IPS-18c (cell line): ENCODE measurements at regions not wholly inside any gene's neighbourhood (a gene's known extent, or its start where the extent isn't known, plus 50 kb on each side); places are given as distances from the start of the nearest gene placed in this dataset.
"Not testable (repeated sequence)": the region's sequence is repeated elsewhere in the genome, so short reads cannot be mapped to it uniquely, and the experiment has no call there.

ENCODE experiments used
- H3K4me3 ChIP-seq: 2 replicates; pipeline ENCODE4 v1.7.0; 2013; ENCODE audit warnings: low read depth, mild to moderate bottlenecking, low read length, moderate library complexity; ENCODE audit not compliant: insufficient read depth
- H3K9me3 ChIP-seq: one replicate; pipeline ENCODE4 v1.6.1; 2013; ENCODE audit warnings: mild to moderate bottlenecking, low read length, moderate library complexity; ENCODE audit not compliant: control insufficient read depth, insufficient read depth

DNA sequence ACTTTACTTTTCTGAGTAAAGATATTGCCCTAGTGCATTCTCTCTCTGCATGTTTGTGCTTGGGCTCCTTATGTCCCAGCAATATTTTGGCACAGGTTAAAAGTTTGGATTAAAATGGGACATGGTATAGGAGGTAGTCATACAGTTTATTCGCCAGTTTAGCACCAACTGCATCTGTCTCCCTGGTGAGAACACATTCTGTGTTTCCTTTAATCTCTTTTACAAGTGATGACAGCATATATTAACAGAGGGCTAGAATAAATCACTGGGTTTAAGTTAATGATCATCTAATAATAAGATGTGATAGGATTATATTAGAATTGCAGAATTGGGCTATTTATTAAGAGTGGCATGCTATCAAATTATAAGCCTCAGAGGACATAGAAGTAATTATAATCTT, 550.1 kb downstream of the LRRC70 start:
- no peaks in the 10 kb centered on the region for H3K9me3 ChIP-seq
- no peak overlapping the region for H3K4me3 ChIP-seq

DNA sequence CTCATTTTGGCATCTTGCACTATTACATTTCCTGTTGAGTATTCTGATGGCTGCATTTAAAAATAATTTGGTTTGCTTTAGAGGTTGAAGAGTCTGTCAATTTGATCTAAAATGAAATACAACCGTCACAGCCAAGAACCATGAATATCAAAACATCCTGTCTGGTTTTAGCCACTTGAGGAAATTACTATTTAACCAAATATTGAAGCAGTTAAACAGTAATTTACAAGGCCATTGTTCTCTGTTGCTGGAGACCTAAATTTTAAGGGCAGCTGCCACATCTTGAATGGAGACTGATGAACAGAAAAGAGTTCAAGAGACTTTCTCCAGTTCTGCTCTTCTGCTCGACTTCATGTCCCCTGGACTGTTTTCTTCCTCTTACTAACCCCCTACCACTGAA, 549.4 kb downstream of the LRRC70 start:
- H3K9me3 ChIP-seq: no peaks in the 10 kb centered on the region
- H3K4me3 ChIP-seq: no peak overlapping the region

DNA sequence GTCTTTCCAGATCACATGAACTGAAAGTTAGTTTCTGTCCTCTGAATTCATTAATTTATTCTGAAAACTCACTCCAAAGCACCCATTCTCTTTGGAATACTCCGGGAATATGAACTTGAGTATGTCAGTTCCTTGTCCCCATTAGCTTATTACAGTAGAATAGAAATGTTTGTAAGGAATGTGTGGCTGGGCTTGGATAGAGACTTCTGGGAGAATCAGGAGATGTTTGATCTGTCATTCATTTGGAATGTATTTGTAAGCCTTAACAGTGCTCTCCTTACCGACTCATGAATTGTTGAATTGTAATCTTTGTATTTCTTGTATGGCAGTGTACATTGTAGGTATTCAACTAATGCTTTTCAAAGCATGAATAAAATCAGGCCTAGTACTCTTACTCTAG, 548.4 kb downstream of the LRRC70 start:
- Histone ChIP-seq H3K9me3 (no peaks in the 10 kb centered on the region), H3K4me3 (no peak overlapping the region)

DNA sequence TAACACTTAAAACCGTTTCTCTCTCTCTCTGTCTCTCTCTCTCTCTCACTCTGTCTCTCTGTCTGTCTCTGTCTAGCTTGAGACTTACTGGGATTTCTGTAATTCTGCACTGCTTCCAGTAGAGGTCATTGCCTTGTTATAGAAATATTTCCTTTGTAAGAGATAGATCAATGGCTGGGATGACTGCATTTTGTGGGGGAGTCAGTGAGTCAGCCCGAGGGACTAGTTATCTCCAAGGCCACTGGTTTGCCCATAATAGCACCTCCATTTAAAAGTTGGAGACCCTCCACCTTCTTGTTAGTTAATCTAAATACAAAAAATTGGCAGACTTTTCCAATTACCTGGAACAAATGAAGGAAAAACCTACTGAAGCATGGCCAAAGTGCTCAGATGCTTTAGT, 547.2 kb downstream of the LRRC70 start:
- H3K4me3 ChIP-seq: no peak overlapping the region
- H3K9me3 ChIP-seq: no peaks in the 10 kb centered on the region

DNA sequence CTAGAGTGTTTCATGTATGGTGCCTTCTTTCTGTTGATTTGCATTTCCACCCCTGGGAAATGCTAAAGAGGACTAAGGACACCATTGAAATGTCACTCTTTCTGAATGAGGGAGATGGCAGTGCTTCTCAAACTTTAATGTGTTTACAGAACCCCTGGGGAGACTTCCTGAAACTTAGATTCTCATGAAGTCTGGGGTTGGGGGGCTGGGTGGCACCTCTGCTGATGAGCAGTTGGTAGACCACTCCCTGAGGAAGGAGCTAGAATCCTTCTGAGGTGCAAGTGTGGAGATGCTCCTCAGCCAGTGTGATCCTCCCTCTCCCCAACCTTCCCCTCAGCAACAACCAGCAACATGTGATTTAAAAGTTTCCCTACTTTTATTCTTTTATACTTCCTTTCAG, 546.8 kb downstream of the LRRC70 start:
- no peaks in the 10 kb centered on the region for H3K9me3 ChIP-seq

DNA sequence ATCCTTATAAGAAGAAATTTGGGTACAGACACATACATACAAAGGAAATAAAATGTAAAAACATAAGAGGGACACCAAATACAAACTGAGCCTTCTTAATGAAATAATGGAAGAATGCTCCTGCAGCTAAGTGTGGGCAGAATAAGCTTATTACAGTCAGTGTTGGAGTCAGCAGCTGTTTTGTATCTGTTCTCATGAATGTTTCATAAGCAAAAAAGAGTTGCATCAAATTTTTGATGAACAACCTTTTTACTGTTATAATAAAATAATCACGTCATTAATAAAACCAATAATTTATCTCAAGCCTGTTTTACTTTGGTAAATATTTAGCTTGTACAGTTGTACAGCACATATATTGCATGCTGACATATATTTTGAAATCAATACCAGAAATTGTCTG, 545.6 kb downstream of the LRRC70 start:
- H3K4me3 ChIP-seq: no peak overlapping the region
- no peaks in the 10 kb centered on the region for H3K9me3 ChIP-seq

More for the DNA sequence above, 546.8 kb downstream of the LRRC70 start:
- no peak overlapping the region for H3K4me3 ChIP-seq

DNA sequence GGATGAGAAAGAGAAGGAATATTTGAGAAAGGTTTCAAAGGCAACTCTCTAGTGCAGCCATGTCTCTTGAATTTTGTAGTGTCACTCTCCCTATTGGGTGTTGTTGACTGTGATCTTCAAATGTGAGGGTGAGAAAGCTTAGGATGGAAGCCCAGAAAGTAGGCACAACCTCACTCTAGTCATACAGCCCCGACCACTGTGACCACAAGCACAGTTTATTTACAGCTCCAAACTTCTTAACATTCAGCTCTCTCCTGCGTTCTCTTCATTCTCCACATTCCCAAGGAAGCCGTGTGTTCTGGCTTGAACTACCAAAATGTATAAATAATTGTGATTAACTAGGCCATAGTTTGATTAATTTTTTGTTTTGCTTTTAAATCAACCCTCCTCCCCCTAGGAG, 542.9 kb downstream of the LRRC70 start:
- no peaks in the 10 kb centered on the region for H3K9me3 ChIP-seq
- no peak overlapping the region for H3K4me3 ChIP-seq

DNA sequence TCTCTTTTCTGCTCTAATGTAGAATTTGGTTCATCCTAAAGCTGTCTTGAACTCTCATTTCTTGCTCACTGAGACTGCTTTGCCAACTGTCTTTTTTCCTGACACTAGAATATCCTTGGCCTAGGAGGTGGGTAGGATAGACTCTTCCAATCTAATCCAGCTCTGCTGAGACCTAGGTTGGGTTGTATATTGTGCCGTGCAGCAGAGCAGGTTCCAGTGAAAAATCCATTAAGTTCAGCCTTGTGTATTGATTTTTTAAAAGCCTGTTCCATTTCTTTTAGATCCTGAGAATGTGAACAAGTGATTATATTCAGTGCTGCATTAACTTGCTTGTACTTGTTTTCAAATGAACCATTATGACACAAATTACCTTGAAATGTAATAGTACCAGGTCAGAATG, 539.6 kb downstream of the LRRC70 start:
- no peak overlapping the region for H3K4me3 ChIP-seq

DNA sequence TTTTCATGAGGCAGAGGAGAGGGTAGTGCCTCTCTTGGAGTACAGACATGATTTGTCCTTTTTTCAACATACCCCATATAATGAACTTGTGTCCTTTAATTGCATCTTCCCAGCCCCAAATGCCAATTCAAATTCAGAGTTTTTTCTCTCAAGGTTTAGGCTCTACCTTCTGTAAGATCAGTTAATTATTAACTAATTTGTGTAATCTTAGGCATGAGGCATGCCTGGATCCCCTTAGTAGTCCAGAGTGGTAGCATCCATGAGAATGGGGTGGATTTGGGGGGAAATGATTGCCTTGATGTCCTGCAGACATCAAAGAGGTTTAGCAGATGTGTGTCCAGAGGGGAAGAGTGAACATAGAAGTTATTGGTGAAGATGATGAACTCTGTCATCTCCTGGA, 533.3 kb downstream of the LRRC70 start:
- Histone ChIP-seq H3K9me3 (no peaks in the 10 kb centered on the region), H3K4me3 (no peak overlapping the region)

More for the DNA sequence above, 539.6 kb downstream of the LRRC70 start:
- H3K9me3 ChIP-seq: no peaks in the 10 kb centered on the region

DNA sequence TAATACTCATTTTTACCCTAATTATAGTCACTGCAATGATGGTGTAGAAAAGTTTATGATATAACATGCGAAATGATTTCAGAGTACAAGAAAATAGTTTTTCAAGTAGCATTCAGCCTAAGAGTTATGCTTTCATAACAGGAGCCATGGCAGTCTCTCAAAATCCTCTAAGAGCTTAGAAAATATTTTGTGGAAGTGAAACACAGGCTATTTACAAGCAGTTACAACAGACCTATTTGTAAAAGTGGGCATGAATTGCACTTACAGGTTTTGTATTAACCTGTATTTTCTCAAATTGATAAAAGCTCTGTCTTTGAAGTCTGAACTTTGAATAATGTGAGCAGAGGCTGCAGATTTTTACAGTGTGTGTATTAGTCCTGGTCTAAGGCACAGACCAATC, 523.3 kb downstream of the LRRC70 start:
- Histone ChIP-seq H3K9me3 (no peaks in the 10 kb centered on the region), H3K4me3 (no peak overlapping the region)

DNA sequence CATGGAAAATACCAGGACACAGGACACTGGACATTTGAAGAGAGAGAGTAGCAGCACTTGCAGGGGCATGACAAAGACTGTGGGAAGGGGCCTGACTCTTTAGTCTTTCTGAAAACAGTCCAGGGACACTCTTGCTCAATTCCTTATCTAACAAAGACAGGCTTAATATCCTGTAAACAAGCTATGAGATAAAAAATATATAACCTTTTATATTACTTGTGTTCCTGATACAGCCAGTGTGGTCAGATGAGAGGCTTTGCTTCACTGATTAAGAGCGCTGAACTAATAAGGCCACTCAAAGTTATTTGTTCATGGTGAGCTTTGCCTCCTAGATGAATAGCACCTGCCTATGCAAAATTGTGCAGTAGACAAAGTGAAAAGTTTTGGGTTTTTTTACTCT, 518.7 kb downstream of the LRRC70 start:
- Histone ChIP-seq H3K4me3 (no peak overlapping the region), H3K9me3 (no peaks in the 10 kb centered on the region)

DNA sequence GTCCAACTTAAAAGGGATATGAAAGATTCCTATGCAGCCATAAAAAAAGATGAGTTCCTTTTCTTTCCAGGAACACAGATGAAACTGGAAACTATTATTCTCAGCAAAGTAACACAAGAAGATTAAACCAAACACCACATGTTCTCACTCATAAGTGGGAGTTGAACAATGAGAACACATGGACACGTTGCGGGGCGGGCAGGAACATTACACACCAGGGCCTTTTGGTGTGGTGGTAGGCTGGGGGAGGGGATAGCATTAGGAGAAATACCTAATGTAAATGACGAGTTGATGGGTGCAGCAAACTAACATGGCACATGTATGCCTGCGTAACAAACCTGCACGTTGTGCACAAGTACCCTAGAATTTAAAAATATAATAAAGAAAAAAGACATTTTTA, 516.1 kb downstream of the LRRC70 start:
- Histone ChIP-seq H3K4me3 (no peak overlapping the region), H3K9me3 (peaks cover 2% of the 10 kb centered on the region)

DNA sequence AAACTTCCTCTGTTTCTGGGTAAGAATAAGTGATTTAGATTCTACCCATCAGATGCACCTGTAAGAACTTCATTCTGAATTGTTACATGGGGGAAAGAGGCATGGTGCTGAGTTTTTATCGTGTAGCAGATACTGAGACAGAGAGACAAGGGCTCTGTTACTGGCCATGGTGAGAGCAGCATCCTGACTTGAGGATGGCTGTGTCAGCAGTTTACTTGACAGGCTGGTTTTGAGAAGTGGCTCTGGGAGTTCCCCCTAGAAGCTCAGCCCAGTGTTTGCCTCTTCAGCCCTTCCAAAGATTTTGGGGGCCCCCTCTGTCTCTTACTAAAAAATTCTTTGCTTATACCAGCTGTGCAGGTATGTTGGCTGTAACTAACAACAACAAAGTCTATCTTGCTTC, 510.5 kb downstream of the LRRC70 start:
- Histone ChIP-seq H3K4me3 (no peak overlapping the region), H3K9me3 (peaks cover 2% of the 10 kb centered on the region)

DNA sequence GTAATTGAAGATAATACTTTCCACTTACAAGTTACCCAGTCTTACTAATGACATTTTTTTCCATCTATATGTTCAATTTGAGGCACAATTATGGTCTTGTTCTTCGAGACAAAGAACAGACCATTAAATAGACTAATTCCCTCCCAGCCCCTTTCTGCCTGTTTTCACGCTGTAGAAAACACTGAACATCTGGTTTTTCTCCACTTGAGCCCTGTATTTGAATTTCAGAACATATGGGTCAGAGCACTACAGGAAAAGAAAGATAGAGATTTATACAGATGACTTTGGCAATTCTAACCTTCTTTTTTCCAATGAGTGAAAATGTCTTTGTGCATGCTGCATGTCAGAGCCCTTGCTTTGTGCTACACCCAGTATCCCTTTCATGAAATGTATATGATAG, 506.9 kb downstream of the LRRC70 start:
- Histone ChIP-seq H3K9me3 (peaks cover 2% of the 10 kb centered on the region), H3K4me3 (no peak overlapping the region)

DNA sequence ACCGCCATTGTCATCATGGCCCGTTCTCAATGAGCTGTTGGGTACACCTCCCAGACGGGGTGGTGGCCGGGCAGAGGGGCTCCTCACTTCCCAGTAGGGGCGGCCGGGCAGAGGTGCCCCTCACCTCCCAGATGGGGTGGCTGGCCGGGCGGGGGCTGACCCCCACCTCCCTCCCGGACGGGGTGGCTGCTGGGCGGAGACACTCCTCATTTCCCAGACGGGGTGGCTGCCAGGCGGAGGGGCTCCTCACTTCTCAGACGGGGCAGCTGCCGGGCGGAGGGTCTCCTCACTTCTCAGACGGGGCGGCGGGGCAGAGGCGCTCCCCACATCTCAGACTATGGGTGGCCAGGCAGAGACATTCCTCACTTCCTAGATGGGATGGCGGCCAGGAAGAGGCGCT, 505.1 kb downstream of the LRRC70 start:
- not testable (repeated sequence) for H3K9me3 ChIP-seq, H3K4me3 ChIP-seq

DNA sequence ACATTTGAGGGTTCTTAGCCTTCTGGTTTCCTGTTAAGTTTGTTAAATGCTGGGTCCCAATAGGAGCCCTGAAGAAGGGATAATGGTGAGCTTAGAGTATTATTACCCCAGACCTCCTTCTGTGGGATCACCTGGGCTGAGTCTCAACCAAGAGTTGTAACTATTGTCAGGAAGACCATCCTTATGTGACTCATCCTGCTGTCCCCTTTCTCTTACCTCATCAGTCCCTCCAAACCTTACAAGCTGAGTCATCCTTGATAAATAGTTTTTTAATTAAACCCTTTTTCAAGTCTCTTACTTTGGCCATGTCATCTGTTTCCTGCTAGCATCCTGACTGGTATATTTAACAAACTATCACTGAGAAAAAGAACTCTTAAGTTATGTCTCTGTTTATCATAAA, 502.8 kb downstream of the LRRC70 start:
- peaks cover 5% of the 10 kb centered on the region for H3K9me3 ChIP-seq
- H3K4me3 ChIP-seq: no peak overlapping the region

DNA sequence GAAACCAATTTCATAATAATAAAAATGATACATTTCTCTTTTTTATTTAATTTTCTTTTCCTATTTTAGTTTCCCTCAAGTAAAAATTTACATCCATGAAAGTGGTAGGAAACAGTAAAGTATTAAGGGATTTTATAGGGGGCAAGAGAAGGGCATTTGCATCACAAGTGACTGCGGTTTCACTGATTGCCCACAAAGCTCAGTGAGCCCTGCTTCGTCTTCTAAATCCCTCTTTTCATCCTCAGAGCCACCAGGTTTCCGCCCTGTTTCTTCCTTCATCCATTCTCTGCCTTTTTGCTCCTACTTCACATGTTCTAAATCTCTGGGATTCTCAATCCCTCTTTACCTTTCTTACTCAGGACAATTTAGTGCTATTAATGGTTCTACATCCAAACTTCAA, 491.4 kb downstream of the LRRC70 start:
- Histone ChIP-seq H3K9me3 (no peaks in the 10 kb centered on the region), H3K4me3 (no peak overlapping the region)

DNA sequence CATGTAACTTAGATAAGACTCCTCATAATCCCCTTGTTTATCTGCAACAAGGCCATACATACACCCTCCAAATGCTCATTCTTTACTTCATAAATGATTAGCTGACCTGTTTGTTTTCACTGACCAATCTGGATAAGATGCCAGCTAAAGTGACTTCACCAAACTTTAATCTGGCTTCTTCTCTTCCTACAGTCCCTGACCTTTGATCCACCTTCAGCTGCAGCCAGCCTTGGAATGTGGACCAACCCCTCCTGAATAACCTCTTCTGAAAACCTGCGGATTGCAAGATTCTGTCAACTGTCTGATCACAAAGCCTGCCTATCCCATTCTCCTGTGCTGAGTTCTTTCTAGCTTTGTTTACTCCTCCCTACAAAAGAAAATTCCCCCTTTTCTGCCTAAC, 476.8 kb downstream of the LRRC70 start:
- Histone ChIP-seq H3K4me3 (no peak overlapping the region), H3K9me3 (no peaks in the 10 kb centered on the region)

DNA sequence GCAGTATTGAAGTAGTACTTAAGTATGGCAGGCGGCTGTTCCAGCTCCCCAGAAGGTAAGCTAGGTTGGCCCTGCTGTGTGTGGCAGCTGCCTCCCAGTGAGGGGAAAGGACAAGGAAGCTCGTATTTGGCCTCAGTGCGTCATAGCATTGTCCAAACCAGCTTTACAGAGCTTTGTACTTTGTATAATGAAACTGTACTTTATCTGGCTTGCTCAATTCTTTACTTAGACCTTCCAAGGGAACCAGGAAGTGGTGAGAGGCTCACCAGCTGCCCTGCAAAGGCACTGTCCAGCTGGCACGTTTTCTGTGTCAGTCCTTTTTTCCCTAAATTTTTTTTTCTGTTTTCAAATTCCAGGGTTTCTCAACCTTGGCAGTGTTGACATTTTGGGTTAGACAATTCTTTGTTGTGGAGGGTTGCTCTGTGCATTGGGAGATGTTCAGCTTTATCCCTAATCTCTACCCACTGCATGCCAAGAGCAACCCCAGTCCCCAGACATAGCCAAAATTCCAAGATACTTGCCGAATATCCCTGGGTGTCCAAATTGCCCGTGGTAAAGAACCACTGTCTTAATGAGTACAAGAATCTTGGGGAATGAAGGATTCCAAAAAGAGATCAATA, 474.5 kb downstream of the LRRC70 start:
- H3K9me3 ChIP-seq: no peaks in the 10 kb centered on the region
- no peak overlapping the region for H3K4me3 ChIP-seq
